ENCODE measurements at regions not wholly inside any gene's neighbourhood (a gene's known extent, or its start where the extent isn't known, plus 50 kb on each side); places are given as distances from the start of the nearest gene placed in this dataset.

DNA sequence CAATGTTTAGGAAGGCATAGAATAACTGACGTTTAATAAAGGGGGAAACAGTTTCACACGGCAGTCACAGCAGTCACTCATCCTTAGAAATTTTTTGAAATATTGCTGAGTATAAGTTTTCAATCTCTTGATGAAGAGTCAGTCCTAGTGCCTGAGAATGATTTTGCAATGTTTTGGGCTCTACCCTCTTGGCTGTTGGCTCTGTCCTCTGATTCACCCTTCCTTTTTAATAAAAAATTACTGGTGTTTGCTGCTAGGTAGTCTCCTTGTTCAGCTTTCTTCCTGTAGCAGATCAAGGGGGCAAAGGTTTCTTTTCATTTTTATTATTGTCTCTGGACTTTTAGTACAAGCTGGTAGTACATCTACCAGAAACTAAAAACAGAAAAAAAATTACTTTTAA is 194.3 kb upstream of the ANO3 start:
- no peak for DNase-seq (ENCODE audit: low read depth)
- in situ Hi-C loops (cut with HindIII; ENCODE audit: low sequenced_read_pairs), result no loop called here

GRCh38 chr11:26142891-26143290 is 189.0 kb upstream of the ANO3 start:
- H3K4me3 ChIP-seq (ENCODE audit: low read depth, low read length), result no peak overlapping the region
- DNase-seq (ENCODE audit: low read depth), result no peak
- TF ChIP-seq CTCF (IDR thresholded peaks at IDR 0.05; ENCODE audit: low read depth, low read length, missing control alignments), result no peak
- in situ Hi-C loops (cut with HindIII; ENCODE audit: low sequenced_read_pairs), result no loop called here

More for the DNA sequence above, 194.3 kb upstream of the ANO3 start:
- no peak overlapping the region for H3K4me3 ChIP-seq (ENCODE audit: low read depth, low read length)
- TF ChIP-seq CTCF (IDR thresholded peaks at IDR 0.05; ENCODE audit: low read depth, low read length, missing control alignments), result no peak

GRCh38 chr11:26143566-26144290 is 188.2 kb upstream of the ANO3 start:
- no peak for DNase-seq (ENCODE audit: low read depth)
- no peak for TF ChIP-seq CTCF (IDR thresholded peaks at IDR 0.05; ENCODE audit: low read depth, low read length, missing control alignments)
- in situ Hi-C loops (cut with HindIII; ENCODE audit: low sequenced_read_pairs), result no loop called here

DNA sequence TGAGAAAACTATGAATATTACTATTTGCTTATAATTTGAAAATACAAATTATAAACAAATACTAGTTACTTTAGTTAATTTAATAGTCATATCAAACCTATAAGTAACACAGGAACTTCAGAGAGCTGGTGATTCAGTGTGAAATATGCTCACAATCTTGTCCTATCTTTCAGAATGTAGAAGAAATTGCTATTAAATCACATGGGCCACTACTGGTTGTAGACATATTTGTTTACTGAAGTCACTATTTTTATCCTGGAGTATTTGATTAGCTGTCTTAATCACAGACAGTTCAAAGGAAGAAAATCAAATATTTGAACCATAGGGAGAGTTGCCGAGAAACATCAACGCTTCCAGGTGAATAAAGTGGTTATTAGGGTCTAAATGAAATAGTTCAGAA is 187.6 kb upstream of the ANO3 start:
- DNase-seq (ENCODE audit: low read depth), result no peak
- in situ Hi-C loops (cut with HindIII; ENCODE audit: low sequenced_read_pairs), result no loop called here
- no peak for TF ChIP-seq CTCF (IDR thresholded peaks at IDR 0.05; ENCODE audit: low read depth, low read length, missing control alignments)
- H3K4me3 ChIP-seq (ENCODE audit: low read depth, low read length), result no peak overlapping the region

More at GRCh38 chr11:26143566-26144290, 188.2 kb upstream of the ANO3 start:
- no peak overlapping the region for H3K4me3 ChIP-seq (ENCODE audit: low read depth, low read length)

- in situ Hi-C loops (cut with HindIII; ENCODE audit: low sequenced_read_pairs), result no loop called here
- no peak overlapping the region for H3K4me3 ChIP-seq (ENCODE audit: low read depth, low read length)
- DNase-seq (ENCODE audit: low read depth), result no peak
- no peak for TF ChIP-seq CTCF (IDR thresholded peaks at IDR 0.05; ENCODE audit: low read depth, low read length, missing control alignments)
Measured at GRCh38 chr11:26144911-26145310, 187.0 kb upstream of the ANO3 start.

DNA sequence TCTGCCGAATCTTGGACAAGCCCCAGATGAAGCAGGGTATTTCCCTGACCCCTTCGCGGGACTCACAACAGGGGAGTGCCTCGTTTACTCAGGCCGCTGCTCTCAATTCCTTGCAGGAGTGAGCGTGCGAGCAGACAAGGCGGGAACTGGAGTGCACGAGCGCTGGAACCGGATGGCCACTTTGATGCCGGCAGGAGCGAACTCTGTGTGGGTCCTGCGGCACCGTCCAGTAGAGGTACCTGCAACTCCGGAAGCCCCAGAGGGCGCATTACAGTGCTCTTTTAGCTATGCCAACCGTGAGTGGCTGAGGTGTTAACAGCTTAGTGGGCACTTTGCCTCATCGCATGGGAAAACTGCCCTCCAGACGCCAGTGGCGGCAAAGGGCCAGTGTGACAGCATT is 182.3 kb upstream of the ANO3 start:
- DNase-seq (ENCODE audit: low read depth), result no peak
- in situ Hi-C loops (cut with HindIII; ENCODE audit: low sequenced_read_pairs), result no loop called here
- no peak for TF ChIP-seq CTCF (IDR thresholded peaks at IDR 0.05; ENCODE audit: low read depth, low read length, missing control alignments)
- H3K4me3 ChIP-seq (ENCODE audit: low read depth, low read length), result no peak overlapping the region
